ENCODE measurements at regions not wholly inside any gene's neighbourhood (a gene's known extent, or its start where the extent isn't known, plus 50 kb on each side); places are given as distances from the start of the nearest gene placed in this dataset.
A peak's percentile ranks its signal among the peaks of the same experiment; 100 is the strongest.
"Not testable (repeated sequence)": the region's sequence is repeated elsewhere in the genome, so short reads cannot be mapped to it uniquely, and the experiment has no call there.

DNA sequence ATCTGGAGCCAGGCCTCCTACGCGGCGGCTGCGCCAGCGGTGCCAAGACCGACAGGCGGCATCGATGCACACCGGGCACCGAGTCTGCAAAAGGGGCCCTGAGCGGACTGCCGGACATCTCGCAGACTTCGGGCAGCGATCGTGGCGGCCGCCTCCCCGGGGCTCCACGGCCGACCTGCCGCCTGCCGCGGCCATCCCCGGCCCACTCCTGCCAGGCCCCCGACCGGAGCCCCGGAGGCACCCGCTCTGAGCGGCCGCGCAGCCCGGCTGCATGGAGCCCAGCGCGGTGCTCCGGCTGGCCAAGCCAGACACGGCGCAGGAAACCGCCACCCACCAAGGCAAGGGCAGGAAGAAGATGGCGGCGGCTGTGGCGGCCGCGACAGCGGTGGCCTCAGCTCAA is 154.2 kb upstream of the KCTD7 start:
- peaks cover 17% of the 10 kb centered on the region for H3K36me3 ChIP-seq (ENCODE audit: control insufficient read depth, insufficient read depth, low read length)
- DNase-seq (no peak), ATAC-seq (ENCODE audit: low read depth in 2 of 2) (no peak)
- H3K36me3 Mint-ChIP-seq: peaks cover 42% of the 10 kb centered on the region
- no peaks in the 10 kb centered on the region for H3K9me3 ChIP-seq (ENCODE audit: control insufficient read depth in 2 of 2, low read length in 2 of 2)
- H3K9me3 Mint-ChIP-seq: no peaks in the 10 kb centered on the region
- H3K27me3 Mint-ChIP-seq: no peaks in the 10 kb centered on the region
- H3K27ac ChIP-seq (ENCODE audit: insufficient read depth, low read length, poor library complexity, severe bottlenecking): no peak overlapping the region
- H3K27ac Mint-ChIP-seq: no peak overlapping the region
- H3K4me1 ChIP-seq (ENCODE audit: control insufficient read depth, insufficient read depth, low read length, poor library complexity, severe bottlenecking): no peaks in the 10 kb centered on the region
- H3K4me1 Mint-ChIP-seq: peaks cover 0 to 8% (median 0%) of the 10 kb centered on the region in 4 donors
- H3K4me3 ChIP-seq (ENCODE audit: low read depth, low read length): no peak overlapping the region
- no peaks in the 10 kb centered on the region for H3K27me3 ChIP-seq (ENCODE audit: control insufficient read depth, insufficient read depth, low read length)
- no peak overlapping the region for H3K4me3 Mint-ChIP-seq

DNA sequence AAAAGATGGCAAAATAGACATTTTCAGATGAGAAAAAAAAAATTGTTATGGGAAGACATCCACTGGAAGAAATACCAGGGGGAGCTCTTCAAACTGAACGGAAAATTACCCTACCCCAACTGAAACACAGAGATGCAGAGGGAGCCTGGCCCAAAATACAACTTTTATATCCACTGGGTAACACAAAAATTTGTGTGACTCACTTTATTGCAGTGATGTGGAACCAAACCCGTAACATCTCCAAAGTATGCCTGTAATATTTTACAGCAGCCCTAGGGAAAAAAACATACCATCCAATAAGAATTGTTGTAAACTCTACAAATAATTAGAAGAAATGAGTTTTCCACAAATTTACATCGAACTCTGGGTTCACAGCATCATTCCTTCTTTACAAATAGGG is 152.6 kb upstream of the KCTD7 start:
- not testable (repeated sequence) for H3K4me3 Mint-ChIP-seq; DNase-seq; H3K4me1 ChIP-seq (ENCODE audit: control insufficient read depth, insufficient read depth, low read length, poor library complexity, severe bottlenecking); H3K27me3 Mint-ChIP-seq; ATAC-seq (ENCODE audit: low read depth in 2 of 2); H3K9me3 ChIP-seq (ENCODE audit: control insufficient read depth in 2 of 2, low read length in 2 of 2); H3K9me3 Mint-ChIP-seq; H3K4me1 Mint-ChIP-seq; H3K4me3 ChIP-seq (ENCODE audit: low read depth, low read length); H3K27ac ChIP-seq (ENCODE audit: insufficient read depth, low read length, poor library complexity, severe bottlenecking); H3K27me3 ChIP-seq (ENCODE audit: control insufficient read depth, insufficient read depth, low read length)
- Mint-ChIP-seq H3K27ac (peak overlapping the region in 1 of 3 donors; percentile 38), H3K36me3 (peaks cover 46% of the 10 kb centered on the region)
- peaks cover 17% of the 10 kb centered on the region for H3K36me3 ChIP-seq (ENCODE audit: control insufficient read depth, insufficient read depth, low read length)

DNA sequence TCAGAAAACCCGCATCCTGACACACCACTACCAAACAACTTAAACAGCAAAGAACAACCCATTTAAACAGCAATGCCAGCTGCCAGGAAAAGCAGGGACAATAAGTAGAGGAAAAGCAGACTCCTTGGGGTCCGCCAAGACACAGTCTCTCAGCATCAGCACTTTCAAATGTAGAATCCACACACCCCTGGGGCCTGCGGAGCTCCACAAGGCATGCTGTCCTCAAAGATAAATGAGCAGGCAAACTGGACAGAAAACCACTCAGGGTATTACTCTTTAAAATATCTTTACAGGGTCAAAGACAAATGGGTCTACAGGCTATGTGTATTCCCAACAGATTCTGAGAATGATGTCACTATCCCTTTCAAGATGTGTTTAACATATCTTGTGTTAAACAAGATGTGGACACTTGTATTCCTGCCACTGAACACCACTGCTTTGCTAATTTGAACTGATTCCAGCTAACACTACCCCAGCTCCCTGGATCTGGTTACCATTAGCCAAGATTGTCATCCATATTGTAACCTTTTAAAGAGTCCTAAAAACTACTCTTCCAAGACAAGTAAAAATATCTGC is 150.8 kb upstream of the KCTD7 start:
- H3K27ac ChIP-seq (ENCODE audit: insufficient read depth, low read length, poor library complexity, severe bottlenecking); H3K4me3 Mint-ChIP-seq; DNase-seq; H3K4me3 ChIP-seq (ENCODE audit: low read depth, low read length); H3K9me3 Mint-ChIP-seq; H3K27me3 Mint-ChIP-seq; H3K9me3 ChIP-seq (ENCODE audit: control insufficient read depth in 2 of 2, low read length in 2 of 2); H3K27me3 ChIP-seq (ENCODE audit: control insufficient read depth, insufficient read depth, low read length); ATAC-seq (ENCODE audit: low read depth in 2 of 2); H3K4me1 ChIP-seq (ENCODE audit: control insufficient read depth, insufficient read depth, low read length, poor library complexity, severe bottlenecking): not testable (repeated sequence)
- peaks cover 0 to 12% (median 1%) of the 10 kb centered on the region in 4 donors for H3K4me1 Mint-ChIP-seq
- H3K27ac Mint-ChIP-seq: peak overlapping the region in 1 of 3 donors; percentile 51
- peaks cover 56% of the 10 kb centered on the region for H3K36me3 Mint-ChIP-seq
- peaks cover 17% of the 10 kb centered on the region for H3K36me3 ChIP-seq (ENCODE audit: control insufficient read depth, insufficient read depth, low read length)

DNA sequence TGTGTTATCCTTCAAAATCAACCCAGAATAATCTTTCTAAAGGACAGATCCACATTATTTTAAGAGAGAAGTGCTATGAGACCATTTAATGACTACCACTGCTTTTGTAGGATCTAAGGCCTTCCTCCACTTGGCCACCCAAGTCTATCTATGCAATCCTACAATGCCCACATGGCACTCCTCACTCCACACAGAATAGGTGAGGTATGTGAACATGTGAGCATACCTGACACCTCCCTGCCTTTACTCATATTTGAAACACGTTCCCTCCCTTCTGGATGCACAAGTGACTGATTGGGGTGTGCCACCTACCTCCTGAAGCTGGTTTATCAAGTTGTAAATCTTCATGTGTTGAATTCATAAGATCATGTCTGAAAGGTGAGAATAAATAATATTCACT is 147.5 kb upstream of the KCTD7 start:
- H3K4me1 ChIP-seq (ENCODE audit: control insufficient read depth, insufficient read depth, low read length, poor library complexity, severe bottlenecking); H3K9me3 Mint-ChIP-seq; H3K27me3 Mint-ChIP-seq; H3K4me3 ChIP-seq (ENCODE audit: low read depth, low read length); H3K27me3 ChIP-seq (ENCODE audit: control insufficient read depth, insufficient read depth, low read length); H3K4me3 Mint-ChIP-seq; ATAC-seq (ENCODE audit: low read depth in 2 of 2); H3K27ac Mint-ChIP-seq; H3K9me3 ChIP-seq (ENCODE audit: control insufficient read depth in 2 of 2, low read length in 2 of 2); DNase-seq; H3K27ac ChIP-seq (ENCODE audit: insufficient read depth, low read length, poor library complexity, severe bottlenecking): not testable (repeated sequence)
- H3K36me3 ChIP-seq (ENCODE audit: control insufficient read depth, insufficient read depth, low read length): peaks cover 14% of the 10 kb centered on the region
- Mint-ChIP-seq H3K36me3 (peaks cover 53% of the 10 kb centered on the region), H3K4me1 (peaks cover 0 to 12% (median 2%) of the 10 kb centered on the region in 4 donors)

DNA sequence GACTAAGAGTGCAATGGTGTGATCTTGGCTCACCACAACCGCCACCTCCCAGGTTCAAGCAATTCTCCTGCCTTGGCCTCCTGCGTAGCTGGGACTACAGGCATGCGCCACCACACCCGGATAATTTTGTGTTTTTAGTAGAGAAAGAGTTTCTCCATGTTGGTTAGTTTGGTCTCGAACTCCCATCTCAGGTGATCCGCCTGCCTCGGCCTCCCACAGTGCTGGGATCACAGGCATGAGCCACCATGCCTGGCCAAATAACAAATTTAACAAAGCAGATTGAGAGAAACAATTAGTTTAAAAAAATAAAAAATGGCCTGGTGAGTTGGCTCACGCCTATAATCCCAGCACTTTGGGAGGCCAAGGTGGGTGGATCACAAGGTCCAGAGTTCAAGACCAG is 139.6 kb upstream of the KCTD7 start:
- not testable (repeated sequence) for H3K4me1 ChIP-seq (ENCODE audit: control insufficient read depth, insufficient read depth, low read length, poor library complexity, severe bottlenecking); H3K9me3 ChIP-seq (ENCODE audit: control insufficient read depth in 2 of 2, low read length in 2 of 2); H3K4me3 ChIP-seq (ENCODE audit: low read depth, low read length); H3K27ac Mint-ChIP-seq; H3K9me3 Mint-ChIP-seq; H3K36me3 ChIP-seq (ENCODE audit: control insufficient read depth, insufficient read depth, low read length); H3K27me3 ChIP-seq (ENCODE audit: control insufficient read depth, insufficient read depth, low read length); DNase-seq; ATAC-seq (ENCODE audit: low read depth in 2 of 2); H3K27ac ChIP-seq (ENCODE audit: insufficient read depth, low read length, poor library complexity, severe bottlenecking); H3K27me3 Mint-ChIP-seq
- peaks cover 5 to 26% (median 13%) of the 10 kb centered on the region in 4 donors for H3K4me1 Mint-ChIP-seq
- peaks cover 12% of the 10 kb centered on the region for H3K36me3 Mint-ChIP-seq
- H3K4me3 Mint-ChIP-seq: peak overlapping the region in 1 of 4 donors; percentile 24

DNA sequence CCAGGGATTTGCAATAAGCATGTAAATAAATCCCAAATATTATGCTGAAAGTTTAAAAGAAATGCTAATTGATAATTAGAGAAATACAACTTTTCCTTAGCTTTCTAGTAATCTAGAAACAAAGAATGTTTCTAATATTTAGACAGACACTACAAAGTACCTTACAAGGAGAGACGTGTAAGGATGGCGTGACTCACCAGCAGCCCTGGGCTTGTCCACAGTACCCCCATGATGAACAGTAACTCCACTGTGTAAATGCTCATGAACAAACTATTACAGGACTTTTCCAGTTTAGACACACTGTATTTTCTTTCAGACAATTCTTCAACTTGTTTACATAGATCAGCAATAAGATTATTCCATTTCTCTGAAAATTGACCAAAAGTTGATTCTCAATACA is 138.9 kb upstream of the KCTD7 start:
- ATAC-seq (ENCODE audit: low read depth in 2 of 2); H3K27ac ChIP-seq (ENCODE audit: insufficient read depth, low read length, poor library complexity, severe bottlenecking); H3K27me3 Mint-ChIP-seq; H3K27ac Mint-ChIP-seq; H3K4me3 ChIP-seq (ENCODE audit: low read depth, low read length); H3K9me3 Mint-ChIP-seq; DNase-seq; H3K27me3 ChIP-seq (ENCODE audit: control insufficient read depth, insufficient read depth, low read length); H3K36me3 ChIP-seq (ENCODE audit: control insufficient read depth, insufficient read depth, low read length); H3K9me3 ChIP-seq (ENCODE audit: control insufficient read depth in 2 of 2, low read length in 2 of 2): not testable (repeated sequence)
- Mint-ChIP-seq H3K36me3 (peaks cover 11% of the 10 kb centered on the region), H3K4me3 (peak overlapping the region in 2 of 4 donors; percentile 54 to 93), H3K4me1 (peaks cover 5 to 33% (median 15%) of the 10 kb centered on the region in 4 donors)
- H3K4me1 ChIP-seq (ENCODE audit: control insufficient read depth, insufficient read depth, low read length, poor library complexity, severe bottlenecking): peaks cover 12% of the 10 kb centered on the region

DNA sequence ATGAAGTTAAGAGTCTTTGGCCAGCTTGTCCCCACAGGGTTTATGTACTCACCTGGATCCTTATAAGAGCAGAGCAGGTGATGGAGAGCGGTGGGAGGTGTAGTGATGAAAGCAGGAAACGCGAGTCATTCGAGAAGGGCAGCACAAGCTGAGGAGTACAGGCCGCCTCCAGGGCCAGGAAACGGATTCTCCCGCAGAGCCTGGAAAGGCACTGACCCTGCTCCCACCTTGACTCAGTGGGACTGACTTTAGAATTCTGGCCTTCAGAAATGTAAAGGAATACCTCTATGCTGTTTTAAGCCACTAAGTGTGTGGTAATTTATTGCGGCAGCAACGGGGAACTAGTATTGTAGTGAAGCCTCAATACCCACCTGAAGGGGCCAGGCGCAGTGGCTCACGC is 137.7 kb upstream of the KCTD7 start:
- ATAC-seq (ENCODE audit: low read depth in 2 of 2); DNase-seq; H3K9me3 Mint-ChIP-seq; H3K27ac ChIP-seq (ENCODE audit: insufficient read depth, low read length, poor library complexity, severe bottlenecking); H3K36me3 Mint-ChIP-seq; H3K9me3 ChIP-seq (ENCODE audit: control insufficient read depth in 2 of 2, low read length in 2 of 2); H3K27me3 ChIP-seq (ENCODE audit: control insufficient read depth, insufficient read depth, low read length); H3K27me3 Mint-ChIP-seq; H3K4me3 ChIP-seq (ENCODE audit: low read depth, low read length); H3K36me3 ChIP-seq (ENCODE audit: control insufficient read depth, insufficient read depth, low read length); H3K27ac Mint-ChIP-seq: not testable (repeated sequence)
- peaks cover 12% of the 10 kb centered on the region for H3K4me1 ChIP-seq (ENCODE audit: control insufficient read depth, insufficient read depth, low read length, poor library complexity, severe bottlenecking)
- Mint-ChIP-seq H3K4me3 (peak overlapping the region in 1 of 4 donors; percentile 15), H3K4me1 (peaks cover 5 to 33% (median 19%) of the 10 kb centered on the region in 4 donors)

DNA sequence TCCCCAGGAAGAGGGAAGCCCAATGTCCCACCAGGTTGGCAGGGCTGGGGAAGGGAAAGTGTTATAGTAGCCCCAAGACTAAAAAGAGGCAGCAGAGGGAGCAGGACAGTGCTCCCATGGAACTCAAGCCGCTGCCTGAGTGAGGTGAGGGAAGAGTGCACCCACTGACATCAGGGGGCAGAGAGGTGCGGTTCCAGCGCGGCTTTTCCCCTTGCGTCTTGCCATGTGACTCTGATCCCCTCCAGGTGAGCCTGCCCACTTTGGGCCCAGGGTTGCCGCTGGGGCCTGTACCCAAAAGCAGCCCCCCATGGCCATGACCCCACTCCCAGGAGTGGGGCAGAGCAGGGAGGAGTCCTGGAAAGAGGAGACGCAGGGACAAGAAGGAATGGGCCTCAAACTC is 136.3 kb upstream of the KCTD7 start:
- H3K9me3 ChIP-seq (ENCODE audit: control insufficient read depth in 2 of 2, low read length in 2 of 2); H3K27me3 ChIP-seq (ENCODE audit: control insufficient read depth, insufficient read depth, low read length); H3K36me3 Mint-ChIP-seq; H3K27ac ChIP-seq (ENCODE audit: insufficient read depth, low read length, poor library complexity, severe bottlenecking); H3K36me3 ChIP-seq (ENCODE audit: control insufficient read depth, insufficient read depth, low read length); H3K27me3 Mint-ChIP-seq; H3K9me3 Mint-ChIP-seq; ATAC-seq (ENCODE audit: low read depth in 2 of 2); DNase-seq: not testable (repeated sequence)
- peak overlapping the region; percentile 87 for H3K4me3 ChIP-seq (ENCODE audit: low read depth, low read length)
- Mint-ChIP-seq H3K4me1 (peaks cover 5 to 33% (median 19%) of the 10 kb centered on the region in 4 donors), H3K4me3 (peak overlapping the region; percentile 95 to 98 (median 95)), H3K27ac (peak overlapping the region in 2 of 3 donors; percentile 99 to 100)
- H3K4me1 ChIP-seq (ENCODE audit: control insufficient read depth, insufficient read depth, low read length, poor library complexity, severe bottlenecking): peaks cover 12% of the 10 kb centered on the region

Data from CD4-positive, CD25-positive, alpha-beta regulatory T cell (primary cell).